ENCODE measurements at regions not wholly inside any gene's neighbourhood (a gene's known extent, or its start where the extent isn't known, plus 50 kb on each side); places are given as distances from the start of the nearest gene placed in this dataset.

GRCh38 chr5:103404483-103404882 lies 145.9 kb downstream of the MACIR start:
- TF ChIP-seq CTCF (IDR thresholded peaks at IDR 0.05) (no peak), POLR2A (IDR thresholded peaks at IDR 0.05) (no peak), POLR2AphosphoS5 (IDR thresholded peaks at IDR 0.05) (no peak)

Data from prostate gland (tissue), 2 donors.